Thymus (tissue), 11 donors: ENCODE measurements at regions not wholly inside any gene's neighbourhood (a gene's known extent, or its start where the extent isn't known, plus 50 kb on each side); places are given as distances from the start of the nearest gene placed in this dataset.
"Not testable (repeated sequence)": the region's sequence is repeated elsewhere in the genome, so short reads cannot be mapped to it uniquely, and the experiment has no call there.

Experiments
- DNase-seq, 9 donors: peaks; one replicate each; pipeline ENCODE4 v3.0.0-alpha.2; 2013; ENCODE audit warnings: low spot score in 9 of 9, low read depth in 6 of 9, missing footprints in 1 of 9
- H3K27ac ChIP-seq, 2 donors: one replicate each; pipeline ENCODE4 v1.5.1; 2013; ENCODE audit warnings: control low read depth in 1 of 2, low read depth in 1 of 2, low read length in 1 of 2, mild to moderate bottlenecking in 1 of 2, moderate library complexity in 1 of 2
- H3K27me3 ChIP-seq, 2 donors: one replicate each; pipeline ENCODE4 v1.5.1; 2013; ENCODE audit warnings: low read length in 1 of 2; ENCODE audit not compliant: control insufficient read depth in 2 of 2, insufficient read depth in 1 of 2
- H3K36me3 ChIP-seq, 2 donors: one replicate each; pipeline ENCODE4 v1.5.1; 2013; ENCODE audit warnings: low read length in 1 of 2, mild to moderate bottlenecking in 1 of 2, moderate library complexity in 1 of 2; ENCODE audit not compliant: control insufficient read depth in 2 of 2, insufficient read depth in 2 of 2
- H3K4me1 ChIP-seq, 2 donors: one replicate each; pipeline ENCODE4 v1.5.1; 2013; ENCODE audit warnings: low read length in 2 of 2; ENCODE audit not compliant: control insufficient read depth in 2 of 2, insufficient read depth in 2 of 2
- H3K4me3 ChIP-seq, 2 donors: one replicate each; pipeline ENCODE4 v1.5.1; 2013; ENCODE audit warnings: low read length in 2 of 2, control low read depth in 1 of 2, mild to moderate bottlenecking in 1 of 2
- H3K9me3 ChIP-seq, 2 donors: one replicate each; pipeline ENCODE4 v1.5.1; 2013; ENCODE audit warnings: low read length in 1 of 2, mild to moderate bottlenecking in 1 of 2; ENCODE audit not compliant: control insufficient read depth in 2 of 2, insufficient read depth in 1 of 2
- WGBS: extraction: QIAGEN DNeasy Blood & Tissue Kit; methylation state at CpG from one replicate; pipeline ENCODE4 v1.1.7; 2013; 5-methylcytosine and 5-hydroxymethylcytosine counted together
- donor health status: healthy.

GRCh38 chr7:76144664-76145270, 56.9 kb upstream of the SRRM3 start:
- DNase-seq, H3K4me1 ChIP-seq, H3K4me3 ChIP-seq, H3K9me3 ChIP-seq, H3K27me3 ChIP-seq, H3K36me3 ChIP-seq, H3K27ac ChIP-seq: not testable (repeated sequence)
- 76% methylated on average over 5 of the region's 5 CpGs for whole genome bisulfite sequencing

- Histone ChIP-seq H3K36me3 (no peaks in the 10 kb centered on the region), H3K27me3 (peaks cover 0 to 10% of the 10 kb centered on the region in 2 donors), H3K9me3 (no peaks in the 10 kb centered on the region), H3K27ac (no peak overlapping the region), H3K4me3 (no peak overlapping the region), H3K4me1 (peaks cover 0 to 5% of the 10 kb centered on the region in 2 donors)
- 93% methylated on average over 4 of the region's 4 CpGs for WGBS
- no peak for DNase-seq
These were observed 55.3 kb upstream of the SRRM3 start for GRCh38 chr7:76146374-76146773.

DNA sequence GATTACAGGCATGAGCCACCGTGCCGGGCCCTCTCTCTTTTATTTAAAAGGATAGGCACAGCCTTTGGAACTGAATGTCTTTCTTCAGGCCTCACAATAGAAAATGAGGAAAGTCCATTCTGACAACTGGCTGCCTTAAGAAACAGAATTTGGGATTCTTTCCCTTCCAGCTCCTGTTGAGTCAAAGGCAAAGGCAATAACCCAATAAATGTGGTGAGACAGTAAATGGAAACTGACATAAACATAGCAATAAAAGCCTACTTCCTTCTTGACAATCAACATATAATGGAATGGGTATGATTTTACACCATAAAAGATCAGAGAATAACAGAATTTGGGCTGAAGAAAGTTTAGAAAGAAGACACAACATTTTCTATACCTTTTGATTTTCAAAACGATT, 52.7 kb upstream of the SRRM3 start:
- not testable (repeated sequence) for H3K36me3 ChIP-seq, H3K9me3 ChIP-seq, DNase-seq, H3K27ac ChIP-seq, H3K27me3 ChIP-seq, H3K4me3 ChIP-seq
- 98% methylated on average over 3 of the region's 3 CpGs for WGBS
- peaks cover 7 to 14% of the 10 kb centered on the region in 2 donors for H3K4me1 ChIP-seq

DNA sequence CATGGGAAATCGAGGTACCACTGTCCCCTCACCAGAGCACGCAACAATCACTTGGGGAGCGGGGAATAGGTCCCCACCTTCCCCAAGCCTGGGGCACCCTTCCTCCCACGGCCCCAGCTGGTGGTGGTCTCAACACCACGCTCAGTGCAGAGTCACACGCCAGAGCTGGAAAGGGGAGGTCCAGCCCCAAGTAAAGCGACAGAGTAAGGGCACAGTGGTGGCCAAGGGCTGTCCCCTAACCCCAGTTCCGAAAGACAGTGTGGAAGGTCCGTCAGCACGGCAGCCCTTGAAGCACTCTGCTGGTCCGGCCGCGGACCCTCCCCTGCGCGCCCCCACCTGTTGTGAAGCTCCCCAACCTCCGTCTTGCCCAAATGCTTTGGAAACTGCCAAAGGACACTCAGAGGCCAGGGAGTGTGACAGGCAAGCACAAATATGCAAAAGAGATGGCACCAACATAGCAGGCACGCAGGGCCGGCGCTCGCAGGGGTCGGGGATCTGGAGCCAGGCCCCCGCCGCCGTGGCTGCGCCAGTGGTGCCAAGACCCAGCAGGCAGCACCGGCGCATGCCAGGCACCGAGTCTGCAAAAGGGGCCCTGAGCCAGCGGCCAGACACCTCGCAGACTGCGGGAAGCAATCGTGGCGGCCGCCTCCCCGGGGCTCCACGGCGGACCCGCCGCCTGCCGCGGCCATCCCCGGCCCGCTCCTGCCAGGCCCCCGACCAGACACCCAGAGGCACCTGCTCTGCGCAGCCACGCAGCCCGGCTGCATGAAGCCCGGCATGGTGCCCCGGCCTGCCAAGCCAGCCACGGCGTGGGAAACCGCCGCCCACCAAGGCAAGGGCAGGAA, 51.6 kb upstream of the SRRM3 start:
- Histone ChIP-seq H3K4me3 (no peak overlapping the region), H3K9me3 (no peaks in the 10 kb centered on the region), H3K27me3 (peaks cover 0 to 10% of the 10 kb centered on the region in 2 donors), H3K36me3 (no peaks in the 10 kb centered on the region), H3K27ac (no peak overlapping the region), H3K4me1 (peaks cover 10 to 19% of the 10 kb centered on the region in 2 donors)
- WGBS, result 84% methylated on average over 53 of the region's 53 CpGs
- DNase-seq, result no peak
